ENCODE measurements at regions not wholly inside any gene's neighbourhood (a gene's known extent, or its start where the extent isn't known, plus 50 kb on each side); places are given as distances from the start of the nearest gene placed in this dataset.

DNA sequence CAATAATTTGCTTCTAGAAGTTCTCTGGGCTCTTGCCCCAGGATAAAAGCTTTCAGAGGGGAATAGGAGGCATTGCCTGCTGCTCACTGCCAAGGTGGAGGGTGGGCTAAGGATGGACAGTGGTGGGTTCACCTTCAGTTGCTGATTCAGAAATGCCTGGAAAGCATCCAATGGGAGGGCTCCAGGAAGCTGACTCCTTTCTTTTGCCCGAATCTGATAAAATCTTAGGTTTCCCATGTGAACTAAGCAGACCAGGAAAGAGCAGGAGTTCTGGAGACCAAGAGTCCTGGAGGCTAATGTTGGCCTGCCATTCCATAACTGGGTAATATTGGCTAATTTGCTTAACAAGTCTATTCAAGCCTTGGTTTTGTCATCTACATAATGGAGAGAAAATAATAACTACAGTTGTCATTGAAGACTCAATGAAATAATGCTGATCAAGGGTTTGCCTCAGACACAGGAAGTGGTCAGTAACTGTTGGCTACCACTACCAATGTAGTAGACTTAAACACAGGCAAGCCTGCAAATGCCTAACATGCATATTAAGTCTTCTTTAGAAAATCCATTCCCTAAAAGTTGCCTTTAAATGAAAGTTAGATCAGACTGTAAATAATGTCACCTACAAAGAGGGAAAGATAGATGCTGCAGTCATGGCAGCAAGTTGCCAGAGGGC lies 528.4 kb upstream of the NBEA start:
- TF ChIP-seq EZH2 (IDR thresholded peaks at IDR 0.05; ENCODE audit: borderline replicate concordance, low read depth, low read length, severe bottlenecking), result no peak
- TF ChIP-seq, protein P1, sequence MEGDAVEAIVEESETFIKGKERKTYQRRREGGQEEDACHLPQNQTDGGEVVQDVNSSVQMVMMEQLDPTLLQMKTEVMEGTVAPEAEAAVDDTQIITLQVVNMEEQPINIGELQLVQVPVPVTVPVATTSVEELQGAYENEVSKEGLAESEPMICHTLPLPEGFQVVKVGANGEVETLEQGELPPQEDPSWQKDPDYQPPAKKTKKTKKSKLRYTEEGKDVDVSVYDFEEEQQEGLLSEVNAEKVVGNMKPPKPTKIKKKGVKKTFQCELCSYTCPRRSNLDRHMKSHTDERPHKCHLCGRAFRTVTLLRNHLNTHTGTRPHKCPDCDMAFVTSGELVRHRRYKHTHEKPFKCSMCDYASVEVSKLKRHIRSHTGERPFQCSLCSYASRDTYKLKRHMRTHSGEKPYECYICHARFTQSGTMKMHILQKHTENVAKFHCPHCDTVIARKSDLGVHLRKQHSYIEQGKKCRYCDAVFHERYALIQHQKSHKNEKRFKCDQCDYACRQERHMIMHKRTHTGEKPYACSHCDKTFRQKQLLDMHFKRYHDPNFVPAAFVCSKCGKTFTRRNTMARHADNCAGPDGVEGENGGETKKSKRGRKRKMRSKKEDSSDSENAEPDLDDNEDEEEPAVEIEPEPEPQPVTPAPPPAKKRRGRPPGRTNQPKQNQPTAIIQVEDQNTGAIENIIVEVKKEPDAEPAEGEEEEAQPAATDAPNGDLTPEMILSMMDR (IDR thresholded peaks at IDR 0.05; ENCODE audit: borderline replicate concordance, extremely low read depth, low read length, poor library complexity, severe bottlenecking), result no peak
- no peak overlapping the region for H2AFZ ChIP-seq (ENCODE audit: low read depth, low read length)
- H3K27me3 ChIP-seq (ENCODE audit: insufficient read depth, low read length, poor library complexity), result no peaks in the 10 kb centered on the region
- H3K27ac ChIP-seq (ENCODE audit: low read length), result no peak overlapping the region
- H3K79me2 ChIP-seq (ENCODE audit: insufficient read depth, low read length), result no peaks in the 10 kb centered on the region
- ATAC-seq (ENCODE audit: insufficient read depth, low read depth) (no peak), DNase-seq (no peak)
- H3K4me2 ChIP-seq (ENCODE audit: insufficient read depth, low read length), result no peak overlapping the region
- no peak overlapping the region for H3K9ac ChIP-seq (ENCODE audit: low read depth, low read length)
- H3K4me3 ChIP-seq (ENCODE audit: low read depth in 1 of 2, low read length in 2 of 2), result no peak overlapping the region
- no peaks in the 10 kb centered on the region for H4K20me1 ChIP-seq (ENCODE audit: insufficient read depth, low read length)
- no peaks in the 10 kb centered on the region for H3K9me3 ChIP-seq (ENCODE audit: insufficient read depth, low read length, severe bottlenecking)
- no peaks in the 10 kb centered on the region for H3K4me1 ChIP-seq (ENCODE audit: insufficient read depth, low read length)
- H3K36me3 ChIP-seq (ENCODE audit: insufficient read depth, low read length), result no peaks in the 10 kb centered on the region

DNA sequence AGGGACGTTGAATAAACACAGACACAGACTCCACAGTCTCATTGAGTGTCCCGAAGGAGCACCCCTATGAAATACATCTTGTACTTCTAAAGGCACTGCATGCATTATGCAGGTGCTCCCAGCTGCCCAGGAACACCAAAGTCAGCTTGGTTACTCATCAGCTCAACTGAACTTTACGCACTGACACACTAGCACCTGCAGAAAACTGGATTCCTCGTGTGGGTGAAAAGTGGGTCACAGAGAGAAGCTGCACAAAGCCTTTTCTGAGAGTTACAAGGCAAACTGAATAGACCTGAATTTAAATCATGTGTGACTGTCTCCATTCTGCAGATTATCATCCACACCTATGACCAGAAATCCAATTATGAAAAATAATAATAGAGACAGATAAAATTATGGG lies 527.5 kb upstream of the NBEA start:
- DNase-seq, result no peak
- Histone ChIP-seq H3K36me3 (ENCODE audit: insufficient read depth, low read length) (no peaks in the 10 kb centered on the region), H3K27ac (ENCODE audit: low read length) (no peak overlapping the region), H4K20me1 (ENCODE audit: insufficient read depth, low read length) (no peaks in the 10 kb centered on the region), H3K9ac (ENCODE audit: low read depth, low read length) (no peak overlapping the region), H3K79me2 (ENCODE audit: insufficient read depth, low read length) (no peaks in the 10 kb centered on the region), H3K4me2 (ENCODE audit: insufficient read depth, low read length) (no peak overlapping the region), H3K9me3 (ENCODE audit: insufficient read depth, low read length, severe bottlenecking) (no peaks in the 10 kb centered on the region), H2AFZ (ENCODE audit: low read depth, low read length) (no peak overlapping the region), H3K4me3 (ENCODE audit: low read depth in 1 of 2, low read length in 2 of 2) (no peak overlapping the region), H3K4me1 (ENCODE audit: insufficient read depth, low read length) (no peaks in the 10 kb centered on the region), H3K27me3 (ENCODE audit: insufficient read depth, low read length, poor library complexity) (no peaks in the 10 kb centered on the region)
- TF ChIP-seq EZH2 (IDR thresholded peaks at IDR 0.05; ENCODE audit: borderline replicate concordance, low read depth, low read length, severe bottlenecking), result no peak
- TF ChIP-seq, protein P1 (IDR thresholded peaks at IDR 0.05; ENCODE audit: borderline replicate concordance, extremely low read depth, low read length, poor library complexity, severe bottlenecking), result no peak
- ATAC-seq (ENCODE audit: insufficient read depth, low read depth), result no peak

DNA sequence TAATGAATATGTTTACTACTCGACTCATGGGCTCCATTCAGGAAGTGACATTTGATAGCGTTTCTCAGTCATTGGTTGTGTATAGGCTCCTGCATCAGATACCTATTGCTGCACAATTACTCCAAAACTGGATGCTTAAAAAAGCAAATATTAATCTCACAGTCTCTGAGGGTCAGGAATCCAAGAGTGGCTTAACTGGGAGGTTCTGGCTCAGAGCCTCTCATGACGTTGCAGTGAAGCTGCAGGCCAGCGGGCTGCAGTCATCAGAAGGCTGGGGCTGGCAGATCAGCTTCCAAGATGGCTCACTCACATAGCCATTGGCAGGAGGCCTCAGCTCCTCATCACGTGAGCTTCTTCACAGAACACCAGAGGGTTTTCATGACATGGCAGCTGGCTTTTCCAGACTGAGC lies 525.1 kb upstream of the NBEA start:
- no peak overlapping the region for H3K27ac ChIP-seq (ENCODE audit: low read length)
- no peaks in the 10 kb centered on the region for H3K27me3 ChIP-seq (ENCODE audit: insufficient read depth, low read length, poor library complexity)
- H3K9me3 ChIP-seq (ENCODE audit: insufficient read depth, low read length, severe bottlenecking), result no peaks in the 10 kb centered on the region
- TF ChIP-seq, protein P1 (IDR thresholded peaks at IDR 0.05; ENCODE audit: borderline replicate concordance, extremely low read depth, low read length, poor library complexity, severe bottlenecking), result no peak
- TF ChIP-seq EZH2 (IDR thresholded peaks at IDR 0.05; ENCODE audit: borderline replicate concordance, low read depth, low read length, severe bottlenecking), result no peak
- no peak for ATAC-seq (ENCODE audit: insufficient read depth, low read depth)
- H2AFZ ChIP-seq (ENCODE audit: low read depth, low read length), result no peak overlapping the region
- H3K79me2 ChIP-seq (ENCODE audit: insufficient read depth, low read length), result no peaks in the 10 kb centered on the region
- H3K4me3 ChIP-seq (ENCODE audit: low read depth in 1 of 2, low read length in 2 of 2), result no peak overlapping the region
- H3K36me3 ChIP-seq (ENCODE audit: insufficient read depth, low read length), result no peaks in the 10 kb centered on the region
- no peaks in the 10 kb centered on the region for H4K20me1 ChIP-seq (ENCODE audit: insufficient read depth, low read length)
- DNase-seq, result no peak
- no peak overlapping the region for H3K4me2 ChIP-seq (ENCODE audit: insufficient read depth, low read length)
- no peak overlapping the region for H3K9ac ChIP-seq (ENCODE audit: low read depth, low read length)
- H3K4me1 ChIP-seq (ENCODE audit: insufficient read depth, low read length), result no peaks in the 10 kb centered on the region

Data from DND-41 (cell line).